HG02642 (cell line): ENCODE measurements at regions not wholly inside any gene's neighbourhood (a gene's known extent, or its start where the extent isn't known, plus 50 kb on each side); places are given as distances from the start of the nearest gene placed in this dataset.
"Not testable (repeated sequence)": the region's sequence is repeated elsewhere in the genome, so short reads cannot be mapped to it uniquely, and the experiment has no call there.

ENCODE experiments used
- ATAC-seq: cut with Tn5 transposase; IDR thresholded peaks from one replicate; pipeline ENCODE4 v1.9.1; 2021; ENCODE audit warnings: mild to moderate bottlenecking; ENCODE audit not compliant: unreplicated experiment, poor library complexity

DNA sequence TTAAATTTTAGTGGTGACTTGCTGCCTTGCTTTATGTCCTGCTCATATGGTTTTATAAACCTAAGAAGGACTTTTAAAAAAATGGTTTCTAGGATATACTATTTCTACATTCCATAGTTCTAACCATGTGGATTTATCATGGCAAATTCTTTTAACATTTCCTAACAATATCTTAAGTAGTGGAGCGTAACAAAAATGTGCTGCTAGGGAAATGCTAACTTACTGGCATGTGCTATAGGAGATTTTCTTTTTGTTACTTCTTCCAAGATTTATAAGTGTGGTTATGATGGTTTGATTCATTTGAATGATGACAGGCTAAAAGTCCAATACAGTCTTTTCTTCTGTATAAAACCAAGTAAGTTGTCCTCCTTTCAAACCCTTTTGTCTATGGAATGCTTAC, 713.7 kb downstream of the SLITRK1 start:
- ATAC-seq: no peak

DNA sequence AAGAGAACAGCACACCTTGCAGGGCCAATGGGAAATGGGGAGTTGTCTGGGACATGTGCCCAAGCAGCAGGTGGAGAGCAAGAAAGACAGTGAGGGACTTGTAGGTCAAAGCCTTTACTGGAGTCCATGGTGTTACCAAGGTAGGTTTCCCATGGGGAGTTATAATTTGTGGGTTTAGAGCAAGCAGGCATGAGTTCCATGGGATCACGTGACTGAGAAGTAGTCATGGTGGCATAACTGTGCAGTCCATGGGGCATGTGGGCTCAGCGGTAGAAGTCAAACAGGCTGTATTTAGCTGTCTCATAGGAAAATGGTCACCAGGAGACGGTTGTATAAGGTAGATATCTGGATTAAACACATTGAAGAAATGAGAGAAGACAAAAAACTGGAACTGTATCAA, 715.1 kb downstream of the SLITRK1 start:
- ATAC-seq: no peak

DNA sequence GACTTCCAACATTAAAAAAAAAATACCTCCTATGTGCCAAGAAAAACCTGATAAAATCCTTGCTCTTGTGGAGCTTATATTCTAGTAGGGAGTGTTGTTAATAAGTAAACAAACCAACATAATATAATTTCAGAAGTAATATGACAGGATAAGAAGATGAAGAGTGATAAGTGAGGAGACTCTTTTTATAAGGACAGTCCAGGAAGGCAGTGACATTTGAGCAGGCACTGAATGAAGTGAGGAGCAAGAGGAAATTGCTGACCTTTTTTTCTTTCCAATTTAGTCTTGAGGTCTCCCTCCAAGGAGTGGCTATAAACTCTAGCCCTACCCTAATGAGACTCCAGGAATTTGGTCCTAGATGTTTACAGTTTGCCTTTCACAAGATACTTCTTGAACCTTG, 715.7 kb downstream of the SLITRK1 start:
- no peak for ATAC-seq

DNA sequence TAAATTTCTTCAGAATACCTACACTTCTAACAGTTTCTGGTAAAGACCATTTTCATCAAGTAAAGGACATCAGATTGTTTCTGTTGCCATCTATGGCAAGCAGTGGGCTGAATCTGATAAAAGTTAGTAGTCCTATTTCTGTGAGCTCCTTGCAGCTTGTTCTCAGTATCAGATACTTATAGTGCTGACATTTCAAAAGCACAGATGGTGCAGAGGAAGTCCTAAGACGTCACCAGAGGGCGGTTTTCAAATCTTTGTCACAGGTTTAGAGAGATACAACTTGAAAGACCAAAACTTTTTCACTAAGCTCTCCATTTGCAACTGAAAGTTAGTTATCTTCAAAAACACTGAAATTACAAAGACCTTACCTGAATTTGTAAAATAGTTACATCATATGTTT, 719.8 kb downstream of the SLITRK1 start:
- ATAC-seq: no peak

DNA sequence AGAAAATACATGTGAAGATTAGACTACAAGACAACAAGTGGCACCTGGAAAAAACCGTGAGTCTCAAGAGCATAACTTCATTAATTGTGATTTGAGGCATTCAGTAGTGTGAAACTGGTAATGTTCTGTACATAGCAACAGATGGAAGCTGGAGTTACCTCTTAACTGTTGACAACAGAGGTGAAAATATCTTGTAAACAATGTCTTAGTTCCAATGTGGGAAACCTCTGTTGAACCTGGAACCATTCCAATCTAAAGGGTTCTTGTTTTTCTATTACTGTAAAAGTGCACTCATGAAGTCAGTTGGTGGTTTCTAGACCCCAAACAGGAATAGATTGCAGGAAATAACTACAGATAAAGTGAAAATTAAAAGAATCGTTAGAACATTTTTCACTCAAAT, 728.4 kb downstream of the SLITRK1 start:
- no peak for ATAC-seq

DNA sequence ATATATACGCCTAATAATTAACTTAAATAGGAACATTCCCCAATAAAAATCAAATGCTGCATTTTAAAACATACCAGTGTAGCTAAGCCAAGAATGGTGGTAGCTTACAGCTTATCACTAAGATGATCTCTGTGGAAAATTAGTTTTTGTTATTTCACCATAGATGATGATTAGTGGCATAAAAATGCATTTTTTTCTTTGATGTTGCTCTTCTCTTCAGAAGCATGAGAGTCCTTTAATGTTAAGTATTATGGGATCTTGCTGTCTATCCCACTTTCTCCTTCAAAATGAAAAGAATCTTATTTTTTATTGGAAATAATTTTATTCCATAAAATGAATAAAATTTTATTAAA, 731.0 kb downstream of the SLITRK1 start:
- no peak for ATAC-seq

DNA sequence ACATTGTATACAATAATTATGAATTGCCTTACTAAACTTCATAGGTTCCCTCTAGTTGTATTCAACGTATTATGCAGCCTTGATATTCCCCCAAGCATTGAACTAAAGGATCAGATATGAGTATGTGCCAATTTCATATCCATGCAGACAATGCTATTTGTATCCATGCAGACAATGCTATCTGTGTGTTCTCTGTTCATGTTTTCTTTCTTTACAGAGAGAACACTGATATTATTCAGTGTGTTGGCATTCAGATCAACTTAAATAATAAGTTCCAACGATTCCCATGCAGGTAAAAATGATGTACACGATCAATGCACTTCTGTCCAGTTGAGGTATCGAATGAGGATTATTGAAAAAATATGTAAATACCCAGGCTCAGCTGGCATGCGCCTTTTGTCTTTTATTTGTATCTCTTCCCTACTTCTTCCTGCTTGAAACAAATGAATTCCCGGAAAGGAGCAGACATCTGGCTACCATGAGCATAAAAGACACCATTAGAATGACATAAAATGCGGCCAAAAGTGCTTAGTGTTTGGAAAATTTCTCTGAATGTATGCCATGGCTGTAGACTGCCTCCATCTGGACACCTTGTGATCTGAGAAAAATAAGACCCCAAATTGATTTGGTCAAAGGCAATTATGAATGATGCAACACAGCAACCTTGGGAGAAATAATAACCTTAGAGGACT, 731.5 kb downstream of the SLITRK1 start:
- ATAC-seq: no peak

DNA sequence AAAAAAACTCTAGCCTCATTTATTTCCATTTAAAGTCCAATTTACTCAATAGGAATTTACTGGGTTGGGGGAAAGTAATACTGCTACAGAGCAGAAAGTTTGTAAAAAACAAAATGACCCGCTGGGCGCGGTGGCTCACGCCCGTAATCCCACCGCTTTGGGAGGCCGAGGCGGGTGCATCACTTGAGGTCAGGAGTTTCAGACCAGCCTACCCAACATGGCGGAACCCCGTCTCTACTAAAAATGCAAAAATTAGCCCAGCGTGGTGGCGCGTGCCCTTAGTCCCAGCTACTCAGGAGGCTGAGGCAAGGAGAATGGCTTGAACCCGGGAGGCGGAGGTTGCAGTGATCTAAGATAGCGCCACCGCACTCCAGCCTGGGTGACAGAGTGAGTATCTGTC, 745.6 kb downstream of the SLITRK1 start:
- no peak for ATAC-seq

DNA sequence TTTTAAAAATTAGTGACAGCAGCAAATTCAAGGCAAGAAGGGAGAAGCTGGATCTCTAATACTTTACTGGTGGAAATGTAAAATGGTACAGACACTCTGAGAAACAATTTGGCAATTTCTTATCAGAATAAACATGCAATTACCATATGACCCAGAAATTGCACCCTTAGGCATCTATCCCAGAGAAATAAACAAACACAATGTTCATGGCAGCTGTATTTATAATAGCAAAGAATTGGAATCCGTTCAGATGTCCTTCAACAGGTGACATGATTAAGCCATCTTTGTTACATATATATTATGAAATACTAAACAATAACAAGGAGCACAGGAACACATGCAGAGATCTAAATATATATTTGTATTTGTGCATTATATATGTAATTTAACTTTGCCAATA, 756.5 kb downstream of the SLITRK1 start:
- no peak for ATAC-seq

DNA sequence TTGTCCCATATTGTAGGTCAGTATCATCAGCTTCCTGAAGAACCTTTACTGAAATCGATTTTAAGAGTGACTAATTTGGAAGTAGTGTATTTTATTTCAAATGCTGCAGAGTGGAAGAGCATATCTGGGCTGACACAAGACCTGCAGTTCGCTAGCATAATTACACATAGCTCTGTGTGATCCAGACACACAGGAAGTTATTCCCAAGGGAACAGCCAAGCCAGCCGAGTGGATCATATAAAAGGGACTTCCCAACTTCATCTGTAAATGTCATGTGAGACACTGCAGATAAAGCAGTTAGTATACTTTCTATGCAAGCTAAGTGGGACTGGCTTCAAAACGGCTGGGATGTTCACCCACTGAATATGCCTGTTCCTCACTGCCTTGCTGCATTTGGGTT, 760.4 kb downstream of the SLITRK1 start:
- no peak for ATAC-seq

DNA sequence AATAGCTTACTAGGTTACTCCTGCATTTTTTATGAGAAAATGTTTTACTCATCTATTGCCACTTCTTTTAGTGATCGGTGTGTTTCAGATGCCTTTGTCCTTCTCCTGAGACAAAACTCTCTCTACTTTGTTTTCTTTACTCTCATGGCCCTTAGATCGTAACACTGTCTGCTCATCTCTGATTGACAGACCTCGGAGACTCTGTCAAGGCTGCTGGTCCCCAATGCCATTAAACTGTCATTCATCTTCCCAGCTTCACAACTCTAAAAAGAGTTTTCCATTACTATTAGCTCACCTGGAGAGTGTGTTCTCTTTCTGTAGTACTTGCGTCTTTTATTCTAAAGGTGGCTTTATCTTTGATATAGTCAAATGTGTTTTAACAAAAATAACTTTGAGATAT, 765.2 kb downstream of the SLITRK1 start:
- ATAC-seq: no peak

DNA sequence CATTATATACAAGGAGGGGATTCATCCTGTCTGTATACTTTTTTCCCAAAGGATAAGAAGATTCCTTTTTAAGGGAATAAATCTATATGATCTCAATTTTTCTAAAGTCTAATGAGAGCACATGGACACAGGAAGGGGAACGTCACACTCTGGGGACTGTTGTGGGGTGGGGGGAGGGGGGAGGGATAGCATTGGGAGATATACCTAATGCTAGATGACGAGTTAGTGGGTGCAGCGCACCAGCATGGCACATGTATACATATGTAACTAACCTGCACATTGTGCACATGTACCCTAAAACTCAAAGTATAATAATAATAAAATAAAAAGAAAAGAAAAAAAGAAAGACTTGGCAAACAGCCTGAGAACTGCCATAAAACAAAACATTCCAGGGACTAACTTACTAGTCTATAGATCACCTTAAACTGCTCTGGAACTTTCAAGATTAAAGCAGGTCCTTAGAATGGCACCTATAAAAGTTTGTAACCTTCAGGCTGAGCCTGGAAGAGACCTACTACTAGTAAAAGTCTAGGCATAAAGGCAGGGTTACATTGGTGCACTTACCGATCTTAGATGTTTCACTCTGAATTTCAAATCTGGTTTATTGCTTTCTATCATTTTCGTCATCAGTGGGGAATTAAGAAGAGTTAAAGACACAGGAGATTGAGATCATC, 780.6 kb downstream of the SLITRK1 start:
- ATAC-seq: not testable (repeated sequence)

DNA sequence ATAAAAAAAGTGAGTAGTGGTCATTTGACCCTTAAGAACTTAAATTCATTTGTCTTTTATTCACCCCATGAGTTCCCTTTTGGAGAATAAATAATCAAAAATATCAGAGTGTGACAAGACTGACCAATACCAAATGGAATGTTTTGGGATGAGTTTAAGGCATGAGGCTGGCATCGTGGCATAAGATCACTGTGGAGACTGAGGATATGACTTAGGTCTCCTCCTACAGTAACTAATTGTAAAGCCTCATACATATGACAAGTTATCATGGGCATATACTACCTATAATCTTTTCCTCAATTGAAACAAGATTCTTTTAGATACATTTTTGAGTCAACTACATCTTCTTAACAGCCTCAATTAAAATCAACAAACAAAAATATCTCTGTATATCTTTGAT, 782.0 kb downstream of the SLITRK1 start:
- ATAC-seq: no peak

DNA sequence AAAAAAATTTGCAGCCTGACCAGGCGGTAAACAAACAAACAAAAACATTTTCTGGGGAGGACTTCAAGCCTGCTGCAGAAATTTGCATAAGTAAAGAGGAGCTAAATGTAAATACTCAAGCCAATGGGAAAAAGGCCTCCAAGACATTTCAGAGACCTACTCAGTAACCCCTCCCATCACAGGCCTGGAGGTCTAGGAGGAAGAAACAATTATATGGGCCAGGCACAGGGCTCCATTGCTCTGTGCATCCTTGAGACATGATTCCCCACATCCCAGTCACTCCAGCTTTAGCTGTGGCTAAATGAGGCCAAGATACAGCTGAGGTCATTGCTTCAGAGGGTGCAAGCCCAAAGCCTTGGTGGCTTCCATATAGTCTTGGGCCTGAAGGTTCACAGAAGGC, 793.4 kb downstream of the SLITRK1 start:
- ATAC-seq: no peak

DNA sequence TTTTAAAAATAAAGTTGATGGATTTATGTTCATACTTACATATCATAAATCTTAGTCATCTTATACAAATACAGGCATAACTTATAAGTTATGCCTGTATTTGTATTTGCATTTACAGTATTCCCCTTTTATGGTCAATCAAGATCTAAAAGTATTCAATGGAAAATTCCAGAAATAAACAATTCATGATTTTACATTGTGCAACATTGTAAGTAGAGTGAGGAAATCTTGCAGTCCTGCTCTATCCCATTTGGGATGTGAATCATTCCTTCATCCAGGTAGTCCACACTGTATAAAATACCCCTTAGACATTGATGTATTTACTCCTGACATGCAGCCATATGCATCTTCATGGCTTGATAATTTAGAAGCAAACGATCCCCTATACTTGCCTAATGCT, 795.3 kb downstream of the SLITRK1 start:
- no peak for ATAC-seq

DNA sequence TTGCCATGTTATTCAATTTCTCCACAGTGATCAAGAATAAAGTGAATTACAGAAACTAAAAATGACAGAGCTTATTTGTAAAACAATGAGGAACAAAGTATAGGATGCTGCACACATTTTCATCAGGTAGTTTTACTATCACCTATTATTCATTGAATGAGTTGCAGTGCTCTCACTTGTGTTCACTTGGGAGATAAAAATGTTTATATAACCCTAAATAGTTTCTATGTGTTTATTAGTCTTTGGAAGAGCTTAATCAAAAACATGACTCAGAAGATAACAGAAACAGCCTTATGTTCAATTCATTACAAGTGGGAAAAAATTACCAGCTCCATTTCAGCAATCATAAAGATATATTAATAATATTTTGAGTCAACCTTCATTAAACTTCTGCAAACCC, 796.2 kb downstream of the SLITRK1 start:
- no peak for ATAC-seq

DNA sequence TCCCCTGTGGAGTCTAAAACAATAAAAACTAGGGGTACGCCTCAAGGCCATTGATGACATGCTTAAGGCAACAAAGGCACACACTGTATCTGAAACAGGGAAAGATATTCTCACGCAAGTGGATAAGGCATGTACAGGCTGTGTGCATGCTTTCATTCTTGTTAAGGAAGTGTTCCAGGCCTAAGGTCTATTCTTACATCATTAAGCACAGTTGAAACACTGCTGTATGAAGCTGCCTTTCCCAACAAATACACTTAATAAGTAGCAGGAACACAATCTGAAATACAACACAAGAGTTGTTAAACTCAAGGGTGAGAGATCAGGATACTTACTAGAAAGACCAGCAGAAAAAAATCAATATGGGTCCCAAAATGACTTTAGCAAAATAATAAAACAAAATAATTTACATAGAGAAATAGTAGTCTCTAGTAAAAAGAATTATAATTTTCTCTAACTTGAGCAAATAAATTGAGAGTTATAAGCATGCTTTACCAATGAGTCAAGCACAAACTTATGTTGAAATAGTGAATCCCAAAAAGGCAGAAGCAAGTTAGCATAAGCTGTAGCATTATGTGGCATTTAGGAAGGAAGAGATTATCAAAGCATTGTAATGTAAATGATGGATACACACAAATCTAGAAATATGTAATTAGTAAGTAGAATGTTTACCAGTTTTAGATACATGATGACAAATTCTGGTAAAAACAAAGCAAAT, 796.9 kb downstream of the SLITRK1 start:
- ATAC-seq: no peak

DNA sequence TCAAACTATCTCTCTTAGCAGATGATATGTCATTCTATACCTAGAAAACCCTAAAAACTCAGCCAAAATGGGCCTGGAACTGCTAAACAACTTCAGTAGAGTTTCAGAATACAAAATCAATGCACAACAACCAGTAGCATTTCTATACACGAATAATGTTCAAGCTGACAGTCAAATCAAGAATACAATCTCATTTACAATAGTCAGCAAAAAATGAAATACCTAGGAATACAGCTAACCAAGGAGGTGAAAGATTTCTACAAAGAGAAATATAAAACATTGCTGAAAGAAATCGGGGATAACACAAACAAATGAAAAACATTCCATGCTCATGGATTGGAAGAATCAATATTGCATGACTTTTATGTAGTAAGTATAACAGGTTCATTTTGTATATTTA, 804.8 kb downstream of the SLITRK1 start:
- ATAC-seq: no peak

DNA sequence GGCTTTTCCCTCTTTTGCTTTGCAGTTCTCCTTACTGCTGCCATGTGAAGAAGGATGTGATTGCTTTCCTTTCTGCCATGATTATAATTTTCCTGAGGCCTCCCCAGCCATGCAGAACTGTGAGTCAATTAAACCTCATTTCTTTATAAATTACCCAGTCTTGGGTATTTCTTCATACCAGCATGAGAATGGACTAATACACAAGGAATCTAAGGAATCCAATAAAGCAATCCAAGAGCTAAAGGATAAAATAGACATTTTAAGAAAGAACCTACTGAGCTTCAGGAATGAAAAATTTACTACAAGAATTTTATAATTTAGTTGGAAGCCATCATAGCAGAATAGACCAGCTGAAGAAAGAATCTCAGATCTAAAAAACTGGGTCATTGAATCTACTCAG, 808.3 kb downstream of the SLITRK1 start:
- ATAC-seq: not testable (repeated sequence)

DNA sequence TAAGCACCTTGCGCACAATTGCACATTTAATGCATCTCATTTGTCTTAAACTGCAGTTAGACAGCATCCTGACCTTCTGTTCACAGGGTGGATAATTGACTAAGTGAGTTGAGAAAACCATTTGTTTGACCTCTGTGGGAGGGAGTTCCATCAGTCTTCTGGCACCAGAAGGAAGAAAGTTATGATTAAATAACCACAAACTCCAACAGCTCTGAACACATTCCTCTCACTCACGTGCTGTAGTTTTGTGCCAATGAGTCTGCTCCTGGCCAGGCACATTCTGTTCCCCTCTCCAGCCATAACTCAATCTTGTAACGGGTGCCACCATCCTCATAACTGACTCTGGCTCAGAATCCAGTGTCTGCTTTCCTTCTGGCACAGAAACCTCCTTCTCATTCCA, 817.2 kb downstream of the SLITRK1 start:
- ATAC-seq: no peak

DNA sequence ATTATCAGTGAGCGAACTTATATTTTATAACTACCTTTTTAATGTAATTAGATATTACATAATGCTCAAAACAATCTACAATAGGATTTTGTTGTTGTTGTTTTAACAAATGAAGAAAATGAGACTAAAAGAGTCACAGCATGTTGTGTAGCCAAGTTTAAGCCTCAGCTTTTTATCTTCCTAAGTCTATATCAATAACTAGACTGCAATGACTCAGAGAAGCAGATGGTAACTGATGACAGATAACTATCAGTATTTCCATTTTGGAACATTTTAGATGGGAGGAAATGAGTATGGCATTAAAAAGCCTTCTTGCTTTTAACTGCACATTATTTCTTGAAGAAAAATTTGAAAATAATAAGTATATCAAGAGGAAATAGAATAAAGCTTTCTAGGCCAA, 825.2 kb downstream of the SLITRK1 start:
- no peak for ATAC-seq

DNA sequence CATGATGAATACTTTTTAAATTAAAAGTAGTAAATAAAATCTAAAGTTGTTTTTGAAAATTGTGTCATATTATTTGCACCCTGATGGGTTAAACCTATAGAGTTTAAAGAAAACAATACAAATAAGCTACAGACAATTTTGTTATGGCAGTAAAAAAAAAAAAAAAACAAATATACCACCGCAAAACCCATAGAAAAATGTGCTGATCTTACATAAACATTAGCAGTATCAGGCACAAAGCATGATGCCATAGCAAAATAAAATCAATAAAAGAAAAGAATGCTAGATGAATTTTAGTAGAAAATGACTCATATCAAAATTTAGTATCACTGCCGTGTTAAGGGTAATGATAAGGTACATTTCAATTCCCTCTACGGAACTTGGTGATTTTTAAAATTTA, 826.0 kb downstream of the SLITRK1 start:
- ATAC-seq: no peak
